HG03460 (cell line): ENCODE measurements at regions not wholly inside any gene's neighbourhood (a gene's known extent, or its start where the extent isn't known, plus 50 kb on each side); places are given as distances from the start of the nearest gene placed in this dataset.

Experiments used
- ATAC-seq: cut with Tn5 transposase; IDR thresholded peaks from one replicate; pipeline ENCODE4 v1.9.1; 2021; ENCODE audit not compliant: unreplicated experiment

- ATAC-seq, result no peak
Measured at GRCh38 chr4:136699905-136700304, 832.4 kb downstream of the PCDH18 start.

- no peak for ATAC-seq
Measured at GRCh38 chr4:136691607-136692006, 840.7 kb downstream of the PCDH18 start.

- no peak for ATAC-seq
Measured at GRCh38 chr4:136690360-136690759, 841.9 kb downstream of the PCDH18 start.

GRCh38 chr4:136687596-136687995 is 844.7 kb downstream of the PCDH18 start:
- ATAC-seq, result no peak

GRCh38 chr4:136687118-136687517 is 845.2 kb downstream of the PCDH18 start:
- ATAC-seq, result no peak

GRCh38 chr4:136680761-136681160 is 851.5 kb downstream of the PCDH18 start:
- no peak for ATAC-seq

- ATAC-seq, result no peak
Measured at GRCh38 chr4:136680271-136680670, 852.0 kb downstream of the PCDH18 start.

GRCh38 chr4:136670265-136670664 is 862.0 kb downstream of the PCDH18 start:
- ATAC-seq, result no peak

GRCh38 chr4:136664988-136665387 is 867.3 kb downstream of the PCDH18 start:
- ATAC-seq, result no peak

GRCh38 chr4:136662539-136662938 is 869.8 kb downstream of the PCDH18 start:
- ATAC-seq, result no peak

- ATAC-seq, result no peak
Measured at GRCh38 chr4:136653640-136654406, 878.5 kb downstream of the PCDH18 start.

- ATAC-seq, result no peak
Measured at GRCh38 chr4:136651932-136652331, 880.4 kb downstream of the PCDH18 start.

GRCh38 chr4:136651278-136651667 is 881.0 kb downstream of the PCDH18 start:
- ATAC-seq, result peak; percentile 51

- ATAC-seq, result peak; percentile 85
Measured at GRCh38 chr4:136650541-136651277, 881.6 kb downstream of the PCDH18 start.

GRCh38 chr4:136644279-136644678 is 888.0 kb downstream of the PCDH18 start:
- ATAC-seq, result no peak

GRCh38 chr4:136643416-136643815 is 888.9 kb downstream of the PCDH18 start:
- ATAC-seq, result no peak

GRCh38 chr4:136637071-136637777 is 895.1 kb downstream of the PCDH18 start:
- no peak for ATAC-seq

- no peak for ATAC-seq
Measured at GRCh38 chr4:136636155-136636554, 896.1 kb downstream of the PCDH18 start.

- no peak for ATAC-seq
Measured at GRCh38 chr4:136634121-136634520, 898.2 kb downstream of the PCDH18 start.

GRCh38 chr4:136599890-136600289 is 932.4 kb downstream of the PCDH18 start:
- no peak for ATAC-seq

GRCh38 chr4:136590440-136590839 is 941.9 kb downstream of the PCDH18 start:
- ATAC-seq, result no peak

- ATAC-seq, result no peak
Measured at GRCh38 chr4:136583567-136583966, 948.7 kb downstream of the PCDH18 start.
